ENCODE measurements at regions not wholly inside any gene's neighbourhood (a gene's known extent, or its start where the extent isn't known, plus 50 kb on each side); places are given as distances from the start of the nearest gene placed in this dataset.

GRCh38 chr1:209462433-209462832 lies 121.1 kb upstream of the CAMK1G start:
- DNase-seq (ENCODE audit: low spot score), result no peak
- H3K9me3 ChIP-seq, result no peaks in the 10 kb centered on the region
- ATAC-seq (ENCODE audit: insufficient number of reproducible peaks, low FRiP score, low read depth), result no peak
- H3K4me1 ChIP-seq (ENCODE audit: control insufficient read depth in 1 of 2, low read depth in 2 of 2), result no peaks in the 10 kb centered on the region
- H3K27ac ChIP-seq, result no peak overlapping the region
- no peaks in the 10 kb centered on the region for H3K27me3 ChIP-seq (replicated peaks; ENCODE audit: insufficient read depth)
- H3K36me3 ChIP-seq, result no peaks in the 10 kb centered on the region
- no peak for TF ChIP-seq CTCF (IDR thresholded peaks at IDR 0.05)
- no peak overlapping the region for H3K4me3 ChIP-seq

- no peaks in the 10 kb centered on the region for H3K36me3 ChIP-seq
- DNase-seq (ENCODE audit: low spot score) (no peak), ATAC-seq (ENCODE audit: insufficient number of reproducible peaks, low FRiP score, low read depth) (no peak)
- no peak overlapping the region for H3K27ac ChIP-seq
- no peak overlapping the region for H3K4me3 ChIP-seq
- no peak for TF ChIP-seq CTCF (IDR thresholded peaks at IDR 0.05)
- no peaks in the 10 kb centered on the region for H3K4me1 ChIP-seq (ENCODE audit: control insufficient read depth in 1 of 2, low read depth in 2 of 2)
- H3K27me3 ChIP-seq (replicated peaks; ENCODE audit: insufficient read depth), result no peaks in the 10 kb centered on the region
- H3K9me3 ChIP-seq, result no peaks in the 10 kb centered on the region
Measured at GRCh38 chr1:209463441-209463840, 120.1 kb upstream of the CAMK1G start.

GRCh38 chr1:209473025-209473424 lies 110.5 kb upstream of the CAMK1G start:
- no peak overlapping the region for H3K27ac ChIP-seq
- H3K4me3 ChIP-seq, result no peak overlapping the region
- H3K4me1 ChIP-seq (ENCODE audit: control insufficient read depth in 1 of 2, low read depth in 2 of 2), result no peaks in the 10 kb centered on the region
- no peak for ATAC-seq (ENCODE audit: insufficient number of reproducible peaks, low FRiP score, low read depth)
- DNase-seq (ENCODE audit: low spot score), result no peak
- no peaks in the 10 kb centered on the region for H3K9me3 ChIP-seq
- TF ChIP-seq CTCF (IDR thresholded peaks at IDR 0.05), result no peak
- H3K36me3 ChIP-seq, result no peaks in the 10 kb centered on the region
- no peaks in the 10 kb centered on the region for H3K27me3 ChIP-seq (replicated peaks; ENCODE audit: insufficient read depth)

GRCh38 chr1:209480345-209480744 lies 103.2 kb upstream of the CAMK1G start:
- no peak for TF ChIP-seq CTCF (IDR thresholded peaks at IDR 0.05)
- Histone ChIP-seq H3K27me3 (replicated peaks; ENCODE audit: insufficient read depth) (no peaks in the 10 kb centered on the region), H3K4me1 (ENCODE audit: control insufficient read depth in 1 of 2, low read depth in 2 of 2) (no peaks in the 10 kb centered on the region), H3K27ac (no peak overlapping the region), H3K36me3 (no peaks in the 10 kb centered on the region), H3K9me3 (no peaks in the 10 kb centered on the region), H3K4me3 (no peak overlapping the region)
- no peak for ATAC-seq (ENCODE audit: insufficient number of reproducible peaks, low FRiP score, low read depth)
- DNase-seq (ENCODE audit: low spot score), result no peak

- H3K9me3 ChIP-seq, result no peaks in the 10 kb centered on the region
- no peaks in the 10 kb centered on the region for H3K27me3 ChIP-seq (replicated peaks; ENCODE audit: insufficient read depth)
- no peak overlapping the region for H3K4me3 ChIP-seq
- no peak overlapping the region for H3K27ac ChIP-seq
- no peak for DNase-seq (ENCODE audit: low spot score)
- no peak for TF ChIP-seq CTCF (IDR thresholded peaks at IDR 0.05)
- H3K4me1 ChIP-seq (ENCODE audit: control insufficient read depth in 1 of 2, low read depth in 2 of 2), result no peaks in the 10 kb centered on the region
- ATAC-seq (ENCODE audit: insufficient number of reproducible peaks, low FRiP score, low read depth), result no peak
- no peaks in the 10 kb centered on the region for H3K36me3 ChIP-seq
Measured at GRCh38 chr1:209483691-209484090, 99.8 kb upstream of the CAMK1G start.

All from thoracic aorta (tissue), 2 donors.